K562 (cell line): ENCODE measurements at regions not wholly inside any gene's neighbourhood (a gene's known extent, or its start where the extent isn't known, plus 50 kb on each side); places are given as distances from the start of the nearest gene placed in this dataset.

Source experiments
- ATAC-seq: fragments of 200-7000 bp; cut with Tn5 transposase; 3 replicates; pipeline ENCODE4 v1.9.1; 2020; ENCODE audit warnings: moderate library complexity
- BruUV-seq: library from RNA; stranded (reverse); fragments of 400-500 nt; replicated peaks from 2 replicates; lab custom pipeline; 2021; lab: Mats Ljungman, UMichigan
- CTCF ChIA-PET: fragments of 300-600 bp; formaldehyde crosslinking; extraction: SDS; loops from one replicate; lab custom pipeline; 2021; ENCODE audit warnings: low intra/inter-chr PET ratio; lab: Yijun Ruan, JAX
- POLR2A ChIA-PET: fragments of 300-600, 350-650 bp; sonication (Branson Sonifier 250); formaldehyde crosslinking; extraction: SDS; loops from one replicate; lab custom pipeline; 2021; ENCODE audit warnings: antibody characterized with exemption, inconsistent platforms; lab: Yijun Ruan, JAX
- DNase-seq, 4 experiments: peaks; one replicate each; pipeline versions ENCODE4 v3.0.0 to v3.0.0-alpha.2; 2011 to 2018; ENCODE audit warnings: low spot score in 3 of 4, mixed read lengths in 3 of 4; ENCODE audit errors: extremely low read depth in 1 of 4
- FAIRE-seq: peaks from 2 replicates; lab custom pipeline; 2011; peaks lifted over from hg19 to GRCh38; lab: Jason Lieb, UNC
- H2AFZ ChIP-seq: 2 replicates; pipeline ENCODE4 v1.6.0; 2011; ENCODE audit warnings: low read depth, low read length, control low read depth, inconsistent platforms
- H3K27ac ChIP-seq: fragments of 200-600 bp; 3 replicates; pipeline ENCODE4 v1.8.0; 2011; ENCODE audit warnings: low read depth, mild to moderate bottlenecking, control low read depth, inconsistent platforms, low read length, moderate library complexity, mixed read lengths; ENCODE audit errors: extremely low read depth
- H3K27me3 ChIP-seq, 2 experiments: fragments of 300-600 bp in 1 of 2; 2 replicates in 1 of 2; 3 replicates in 1 of 2; pipeline versions ENCODE4 v1.6.0 to v1.8.0; 2011; ENCODE audit warnings: inconsistent platforms in 2 of 2, low read length in 2 of 2, mild to moderate bottlenecking in 1 of 2, mixed read lengths in 1 of 2, moderate library complexity in 1 of 2; ENCODE audit not compliant: control insufficient read depth in 2 of 2, insufficient read depth in 2 of 2
- H3K36me3 ChIP-seq: fragments of 300-600 bp; 3 replicates; pipeline ENCODE4 v1.8.0; 2011; ENCODE audit warnings: mild to moderate bottlenecking, low read length, inconsistent platforms; ENCODE audit not compliant: control insufficient read depth, insufficient read depth
- H3K4me1 ChIP-seq, 2 experiments: fragments of 200-600 bp in 1 of 2; replicated peaks in 1 of 2; 2 replicates in 1 of 2; 3 replicates in 1 of 2; pipeline versions ENCODE4 v1.5.1 to v1.8.0; 2011; ENCODE audit warnings: inconsistent platforms in 2 of 2, low read length in 2 of 2, mild to moderate bottlenecking in 1 of 2, mixed read lengths in 1 of 2, moderate library complexity in 1 of 2; ENCODE audit not compliant: control insufficient read depth in 2 of 2, insufficient read depth in 2 of 2
- H3K4me2 ChIP-seq: 2 replicates; pipeline ENCODE4 v1.6.1; 2011; ENCODE audit warnings: low read length, control low read depth, inconsistent platforms, mixed read lengths; ENCODE audit not compliant: insufficient read depth
- H3K4me3 ChIP-seq: fragments of 200-600 bp; sonication (generic), shearing (Covaris generic); 2 replicates; pipeline ENCODE4 v1.5.1; 2016; ENCODE audit warnings: control low read depth, inconsistent platforms
- H3K79me2 ChIP-seq: fragments of 200-600 bp; 3 replicates; pipeline ENCODE4 v1.8.0; 2011; ENCODE audit warnings: low read length, inconsistent platforms; ENCODE audit not compliant: control insufficient read depth, insufficient read depth
- H3K9ac ChIP-seq, 2 experiments: 2 replicates each; pipeline versions ENCODE4 v1.6.0 to v1.6.1; 2011; ENCODE audit warnings: low read depth in 2 of 2, low read length in 2 of 2, control low read depth in 1 of 2, inconsistent platforms in 1 of 2, mild to moderate bottlenecking in 1 of 2, mixed read lengths in 1 of 2; ENCODE audit not compliant: insufficient read depth in 1 of 2
- H3K9me1 ChIP-seq: one replicate; pipeline ENCODE4 v1.6.0; 2011; ENCODE audit warnings: inconsistent platforms, mild to moderate bottlenecking, low read length, moderate library complexity; ENCODE audit not compliant: control insufficient read depth, insufficient read depth
- H3K9me3 ChIP-seq: replicated peaks from 2 replicates; pipeline ENCODE4 v1.5.1; 2011; ENCODE audit warnings: low read depth, low read length, inconsistent platforms; ENCODE audit not compliant: control insufficient read depth, insufficient read depth
- H4K20me1 ChIP-seq: replicated peaks from 2 replicates; pipeline ENCODE4 v1.6.1; 2011; ENCODE audit warnings: low read length, inconsistent platforms, mixed read lengths; ENCODE audit not compliant: control insufficient read depth, insufficient read depth
- ARID1B ChIP-seq: fragments of 450-650 bp; IDR thresholded peaks from 2 replicates; pipeline ENCODE4 v1.6.1; 2016; ENCODE audit warnings: antibody characterized with exemption, mild to moderate bottlenecking, inconsistent platforms
- BRD9 ChIP-seq: fragments of 450-650 bp; IDR thresholded peaks from 2 replicates; pipeline ENCODE4 v1.6.1; 2018; ENCODE audit warnings: low read depth; ENCODE audit not compliant: partially characterized antibody
- HDAC3 ChIP-seq: fragments of 450-650 bp; IDR thresholded peaks from 2 replicates; pipeline ENCODE4 v1.6.1; 2018; ENCODE audit warnings: borderline replicate concordance, mild to moderate bottlenecking, moderate library complexity; ENCODE audit not compliant: partially characterized antibody
- HNRNPL ChIP-seq: fragments of 200-400 bp; formaldehyde crosslinking; IDR thresholded peaks from 2 replicates; pipeline ENCODE4 v1.6.1; 2017; ENCODE audit warnings: low read depth, mild to moderate bottlenecking, low read length
- ID3 ChIP-seq, 2 experiments: fragments of 250-450 bp in 1 of 2; fragments of 450-650 bp in 1 of 2; sonication (Bioruptor Pico) in 1 of 2; IDR thresholded peaks; 2 replicates each; pipeline versions ENCODE4 v1.6.1 to v1.8.0; 2016 to 2021; ENCODE audit warnings: mild to moderate bottlenecking in 2 of 2, moderate library complexity in 2 of 2, missing compliant biosample characterization in 1 of 2, missing genetic modification characterization in 1 of 2
- IRF1 ChIP-seq: sonication (generic); formaldehyde crosslinking; IDR thresholded peaks from 2 replicates; pipeline ENCODE4 v1.8.0; 2022; ENCODE audit warnings: missing genetic modification reagents, mild to moderate bottlenecking, borderline replicate concordance
- KHSRP ChIP-seq: fragments of 450-650 bp; IDR thresholded peaks from 2 replicates; pipeline ENCODE4 v1.6.1; 2017
- NR4A1 ChIP-seq, 2 experiments: fragments of 250-450 bp in 1 of 2; fragments of 450-650 bp in 1 of 2; sonication (Bioruptor Pico) in 1 of 2; IDR thresholded peaks; 2 replicates each; pipeline versions ENCODE4 v1.4.0 to v1.6.1; 2016 to 2020; ENCODE audit warnings: mild to moderate bottlenecking in 2 of 2, missing compliant biosample characterization in 1 of 2, missing genetic modification characterization in 1 of 2, moderate library complexity in 1 of 2
- PHF21A ChIP-seq: fragments of 450-650 bp; IDR thresholded peaks from 2 replicates; pipeline ENCODE4 v1.6.1; 2017; ENCODE audit warnings: low read depth, borderline replicate concordance
- RBM39 ChIP-seq: fragments of 200-400 bp; formaldehyde crosslinking; optimal IDR thresholded peaks from 2 replicates; pipeline ENCODE3; 2018; ENCODE audit warnings: low read depth, low read length
- SRSF3 ChIP-seq: fragments of 200-400 bp; formaldehyde crosslinking; IDR thresholded peaks from 2 replicates; pipeline ENCODE4 v1.6.1; 2016; ENCODE audit warnings: mild to moderate bottlenecking, low read length, moderate library complexity; ENCODE audit not compliant: insufficient read depth
- TAF1 ChIP-seq: IDR thresholded peaks from 2 replicates; pipeline ENCODE4 v1.6.1; 2011; ENCODE audit warnings: mild to moderate bottlenecking, low read length, moderate library complexity; ENCODE audit not compliant: insufficient read depth, control insufficient read depth, severe bottlenecking; ENCODE audit errors: extremely low read depth
- THAP12 ChIP-seq: fragments of 250-450 bp; sonication (Bioruptor Pico); IDR thresholded peaks from 2 replicates; pipeline ENCODE4 v1.9.0; 2021; ENCODE audit warnings: mild to moderate bottlenecking, inconsistent platforms
- ZNF143 ChIP-seq: sonication (generic); formaldehyde crosslinking; IDR thresholded peaks from 2 replicates; pipeline ENCODE4 v1.9.0; 2022; ENCODE audit warnings: mild to moderate bottlenecking, missing genetic modification reagents
- WGBS: fragments of 100-300 bp; shearing (Covaris generic); methylation state at CpG from one replicate; pipeline ENCODE4 v1.1.6; 2016; ENCODE audit warnings: low coverage, mixed read lengths; ENCODE audit not compliant: insufficient coverage; ENCODE audit errors: missing lambda C conversion rate; 5-methylcytosine and 5-hydroxymethylcytosine counted together
- in situ Hi-C: fragments of 300-500 bp; cut with MboI; formaldehyde crosslinking; loops from 4 replicates; pipeline ENCODE4 v1.15.0; 2018; ENCODE audit warnings: inconsistent platforms, mixed read lengths
- intact Hi-C: fragments of 100-400 bp; cut with micrococcal nuclease; formaldehyde crosslinking; loops from 2 replicates; pipeline ENCODE4 v1.14.2; 2022
- TF ChIP-seq, protein P1 (sequence below): sonication (generic); formaldehyde crosslinking; IDR thresholded peaks from 2 replicates; pipeline ENCODE4 v1.8.1; 2023; ENCODE audit warnings: mild to moderate bottlenecking, missing genetic modification reagents

GRCh38 chr9:87247097-87247496 is 250.6 kb upstream of the DAPK1 start:
- H3K9ac ChIP-seq = no peak overlapping the region
- in situ Hi-C loops (no loop called here), intact Hi-C loops (no loop called here)
- POLR2A ChIA-PET = interaction anchor here (0.6 kb wide), 1 partner anchor 305 kb away, joined by 3 read pairs; no protein-coding TSS in a partner anchor
- CTCF ChIA-PET = no interaction called here
- WGBS = 0% methylated on average over 5 of the region's 5 CpGs
- no peak for FAIRE-seq
- H3K4me1 ChIP-seq = no peaks in the 10 kb centered on the region
- no peak for DNase-seq
- no peaks in the 10 kb centered on the region for H3K9me1 ChIP-seq
- H3K4me3 ChIP-seq = no peak overlapping the region
- no peak overlapping the region for H3K27ac ChIP-seq
- no peaks in the 10 kb centered on the region for H4K20me1 ChIP-seq
- H3K79me2 ChIP-seq = no peaks in the 10 kb centered on the region
- no TSS peak for BruUV-seq
- H2AFZ ChIP-seq = no peak overlapping the region
- TF ChIP-seq ARID1B (no peak), TAF1 (no peak), RBM39 (no peak), PHF21A (no peak), THAP12 (CRISPR knock-in tag) (no peak), IRF1 (CRISPR knock-in tag) (no peak), ID3 (CRISPR knock-in tag; IDR thresholded peaks at IDR 0.05) (no peak), ID3 (tag; IDR thresholded peaks at IDR 0.05) (no peak), NR4A1 (CRISPR knock-in tag; IDR thresholded peaks at IDR 0.05) (no peak), NR4A1 (tag; IDR thresholded peaks at IDR 0.05) (no peak), HNRNPL (no peak), HDAC3 (no peak), BRD9 (no peak), SRSF3 (no peak), ZNF143 (CRISPR knock-in tag) (no peak), KHSRP (no peak)
- TF ChIP-seq, protein P1, sequence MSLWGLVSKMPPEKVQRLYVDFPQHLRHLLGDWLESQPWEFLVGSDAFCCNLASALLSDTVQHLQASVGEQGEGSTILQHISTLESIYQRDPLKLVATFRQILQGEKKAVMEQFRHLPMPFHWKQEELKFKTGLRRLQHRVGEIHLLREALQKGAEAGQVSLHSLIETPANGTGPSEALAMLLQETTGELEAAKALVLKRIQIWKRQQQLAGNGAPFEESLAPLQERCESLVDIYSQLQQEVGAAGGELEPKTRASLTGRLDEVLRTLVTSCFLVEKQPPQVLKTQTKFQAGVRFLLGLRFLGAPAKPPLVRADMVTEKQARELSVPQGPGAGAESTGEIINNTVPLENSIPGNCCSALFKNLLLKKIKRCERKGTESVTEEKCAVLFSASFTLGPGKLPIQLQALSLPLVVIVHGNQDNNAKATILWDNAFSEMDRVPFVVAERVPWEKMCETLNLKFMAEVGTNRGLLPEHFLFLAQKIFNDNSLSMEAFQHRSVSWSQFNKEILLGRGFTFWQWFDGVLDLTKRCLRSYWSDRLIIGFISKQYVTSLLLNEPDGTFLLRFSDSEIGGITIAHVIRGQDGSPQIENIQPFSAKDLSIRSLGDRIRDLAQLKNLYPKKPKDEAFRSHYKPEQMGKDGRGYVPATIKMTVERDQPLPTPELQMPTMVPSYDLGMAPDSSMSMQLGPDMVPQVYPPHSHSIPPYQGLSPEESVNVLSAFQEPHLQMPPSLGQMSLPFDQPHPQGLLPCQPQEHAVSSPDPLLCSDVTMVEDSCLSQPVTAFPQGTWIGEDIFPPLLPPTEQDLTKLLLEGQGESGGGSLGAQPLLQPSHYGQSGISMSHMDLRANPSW (CRISPR knock-in tag) = no peak
- H3K4me2 ChIP-seq = no peak overlapping the region
- H3K27me3 ChIP-seq = no peaks in the 10 kb centered on the region; a peak in 1 of 5 replicates
- no peak for ATAC-seq
- H3K36me3 ChIP-seq = no peaks in the 10 kb centered on the region
- H3K9me3 ChIP-seq = no peaks in the 10 kb centered on the region
